GM12878 (cell line): ENCODE measurements at regions not wholly inside any gene's neighbourhood (a gene's known extent, or its start where the extent isn't known, plus 50 kb on each side); places are given as distances from the start of the nearest gene placed in this dataset.

Experiments used
- ATAC-seq: fragments of 200-7000 bp; cut with Tn5 transposase; 3 replicates; pipeline ENCODE4 v1.9.1; 2020; ENCODE audit warnings: mild to moderate bottlenecking, moderate library complexity
- BruUV-seq: library from RNA; stranded (reverse); fragments of 400-500 nt; replicated peaks from 2 replicates; lab custom pipeline; 2021; lab: Mats Ljungman, UMichigan
- CTCF ChIA-PET: fragments of 300-600 bp; sonication (Branson Sonifier 250); formaldehyde crosslinking; extraction: SDS; loops from one replicate; lab custom pipeline; 2021; ENCODE audit warnings: inconsistent platforms; lab: Yijun Ruan, JAX
- POLR2A ChIA-PET: fragments of 350-600 bp; formaldehyde crosslinking; extraction: SDS; loops from one replicate; lab custom pipeline; 2021; ENCODE audit warnings: inconsistent platforms; lab: Charles Lee
- RAD21 ChIA-PET: fragments of 300-600 bp; sonication (Branson Sonifier 250); formaldehyde crosslinking; loops from one replicate; lab custom pipeline; 2023; ENCODE audit warnings: antibody characterized with exemption; ENCODE audit not compliant: unreplicated experiment; lab: Charles Lee
- SMC1A ChIA-PET: fragments of 300-600 bp; sonication (Branson Sonifier 250); formaldehyde crosslinking; loops from one replicate; lab custom pipeline; 2023; ENCODE audit not compliant: unreplicated experiment, uncharacterized antibody; lab: Charles Lee
- DNase-seq: peaks from one replicate; pipeline ENCODE4 v3.0.0-alpha.2; 2011; ENCODE audit warnings: low read depth, low spot score
- FAIRE-seq: peaks from 3 replicates; lab custom pipeline; 2011; peaks lifted over from hg19 to GRCh38; lab: Jason Lieb, UNC
- H2AFZ ChIP-seq: 2 replicates; pipeline ENCODE4 v1.6.0; 2011; ENCODE audit warnings: low read depth, low read length, control low read depth; ENCODE audit not compliant: control insufficient read depth
- H3K27ac ChIP-seq: 2 replicates; pipeline ENCODE4 v1.5.1; 2011; ENCODE audit warnings: control low read depth; ENCODE audit not compliant: control insufficient read depth, insufficient read depth
- H3K27me3 ChIP-seq, 2 experiments: replicated peaks in 1 of 2; 2 replicates each; pipeline versions ENCODE4 v1.6.0 to v1.6.1; 2011; ENCODE audit warnings: low read length in 1 of 2; ENCODE audit not compliant: control insufficient read depth in 2 of 2, insufficient read depth in 2 of 2
- H3K36me3 ChIP-seq, 2 experiments: 2 replicates each; pipeline ENCODE4 v1.5.1; 2011; ENCODE audit warnings: low read length in 1 of 2; ENCODE audit not compliant: control insufficient read depth in 2 of 2, insufficient read depth in 2 of 2
- H3K4me1 ChIP-seq: 2 replicates; pipeline ENCODE4 v1.6.1; 2011; ENCODE audit warnings: mild to moderate bottlenecking, low read length, moderate library complexity, mixed read lengths; ENCODE audit not compliant: control insufficient read depth, insufficient read depth
- H3K4me2 ChIP-seq: 2 replicates; pipeline ENCODE4 v1.6.0; 2011; ENCODE audit warnings: control low read depth; ENCODE audit not compliant: control insufficient read depth, insufficient read depth
- H3K4me3 ChIP-seq: fragments of 200-600 bp; sonication (generic); 2 replicates; pipeline ENCODE4 v1.5.1; 2016
- H3K79me2 ChIP-seq: 2 replicates; pipeline ENCODE4 v1.6.0; 2011; ENCODE audit warnings: low read length; ENCODE audit not compliant: control insufficient read depth, insufficient read depth
- H3K9ac ChIP-seq: 2 replicates; pipeline ENCODE4 v1.8.0; 2011; ENCODE audit warnings: low read length, control low read depth, mixed read lengths; ENCODE audit not compliant: control insufficient read depth, insufficient read depth
- H3K9me3 ChIP-seq: replicated peaks from 3 replicates; pipeline ENCODE4 v1.5.1; 2011; ENCODE audit warnings: mild to moderate bottlenecking, low read length; ENCODE audit not compliant: control insufficient read depth, insufficient read depth
- H4K20me1 ChIP-seq: 2 replicates; pipeline ENCODE4 v1.6.0; 2011; ENCODE audit not compliant: control insufficient read depth, insufficient read depth
- SIX5 ChIP-seq: IDR thresholded peaks from 2 replicates; pipeline ENCODE4 v1.6.1; 2011; ENCODE audit warnings: mild to moderate bottlenecking, low read depth, low read length, moderate library complexity; ENCODE audit not compliant: severe bottlenecking
- SRF ChIP-seq, 2 experiments: IDR thresholded peaks; 2 replicates each; pipeline ENCODE4 v1.6.1; 2011; ENCODE audit warnings: low read depth in 2 of 2, low read length in 2 of 2, mild to moderate bottlenecking in 1 of 2, moderate library complexity in 1 of 2
- WGBS: methylation state at CpG from one replicate; pipeline ENCODE4 v1.1.6; 2016; ENCODE audit warnings: low lambda C conversion rate; ENCODE audit not compliant: insufficient replicate concordance, insufficient coverage; ENCODE audit errors: missing lambda C conversion rate; 5-methylcytosine and 5-hydroxymethylcytosine counted together
- in situ Hi-C: fragments of 300-500 bp; cut with MboI; formaldehyde crosslinking; loops from 9 replicates; pipeline ENCODE4 v1.14.3; 2018; ENCODE audit warnings: mixed read lengths
- intact Hi-C: fragments of 100-400 bp; cut with micrococcal nuclease; formaldehyde crosslinking; loops from one replicate; pipeline ENCODE4 v1.14.2; 2022; ENCODE audit not compliant: unreplicated experiment
- TF ChIP-seq, protein P1 (sequence below): fragments of 450-650 bp; IDR thresholded peaks from 2 replicates; pipeline ENCODE4 v1.6.1; 2017; ENCODE audit warnings: mild to moderate bottlenecking, low read depth, inconsistent platforms; ENCODE audit not compliant: poor library complexity, severe bottlenecking
- TF ChIP-seq, protein P2 (sequence below): fragments of 450-650 bp; IDR thresholded peaks from 2 replicates; pipeline ENCODE4 v1.6.1; 2016; ENCODE audit warnings: mild to moderate bottlenecking, moderate library complexity, borderline replicate concordance

DNA sequence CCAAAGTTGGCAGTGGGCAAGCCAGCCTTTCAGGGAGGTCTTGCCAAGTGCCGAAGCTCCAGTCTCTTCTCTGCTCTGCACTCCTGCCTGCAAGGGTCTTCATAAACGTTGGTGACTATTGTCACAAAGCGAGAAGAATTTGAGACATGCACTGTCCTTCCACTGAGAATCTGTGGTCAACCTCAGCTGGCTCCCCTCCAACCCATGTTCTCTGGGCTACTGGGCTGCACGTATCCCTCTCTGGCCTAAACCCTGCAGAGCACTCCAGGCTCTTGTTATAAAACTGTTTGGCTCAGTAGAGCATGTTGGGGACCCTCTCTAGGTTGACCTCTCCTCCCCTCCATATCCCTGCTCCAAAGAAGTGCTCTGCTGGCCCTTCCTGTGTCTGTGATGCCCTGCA is 260.4 kb upstream of the NFE2L3 start:
- Histone ChIP-seq H3K4me3 (no peak overlapping the region), H3K36me3 (no peaks in the 10 kb centered on the region), H2AFZ (no peak overlapping the region), H3K9me3 (no peaks in the 10 kb centered on the region), H3K4me2 (no peak overlapping the region), H3K27ac (no peak overlapping the region), H3K4me1 (peaks cover 27% of the 10 kb centered on the region), H3K27me3 (no peaks in the 10 kb centered on the region; a peak in 1 of 4 replicates), H3K9ac (no peak overlapping the region), H4K20me1 (no peaks in the 10 kb centered on the region), H3K79me2 (no peaks in the 10 kb centered on the region)
- intact Hi-C loops = loop anchor here (5.0 kb wide), 4 partner anchors 301 to 1271 kb away; partner anchors contain the start of gene SNX10
- POLR2A ChIA-PET = interaction anchor here (2.4 kb wide), 1 partner anchor 169 kb away, joined by 6 read pairs; no protein-coding TSS in a partner anchor
- ATAC-seq (no peak), FAIRE-seq (no peak), DNase-seq (no peak)
- in situ Hi-C loops = loop anchor here (5.0 to 10.0 kb wide), 4 partner anchors 306 to 773 kb away; no protein-coding TSS in a partner anchor
- CTCF ChIA-PET = interaction anchor here (1.6 to 9.8 kb wide), 8 partner anchors 169 to 776 kb away, joined by 4 to 264 read pairs (median 24); partner anchors contain the start of gene HNRNPA2B1
- SMC1A ChIA-PET = interaction anchor here (0.6 to 10.3 kb wide), 7 partner anchors 10 to 473 kb away, joined by 3 to 200 read pairs (median 6); no protein-coding TSS in a partner anchor
- 47% methylated on average over 4 of the region's 4 CpGs for WGBS
- no TSS peak for BruUV-seq
- TF ChIP-seq SIX5 = no peak
- TF ChIP-seq SRF (IDR thresholded peaks at IDR 0.05; ENCODE audit: low read depth in 2 of 2, low read length in 2 of 2) = no peak
- RAD21 ChIA-PET = interaction anchor here (1.6 to 6.8 kb wide), 5 partner anchors 16 to 478 kb away, joined by 3 to 90 read pairs (median 33); no protein-coding TSS in a partner anchor

DNA sequence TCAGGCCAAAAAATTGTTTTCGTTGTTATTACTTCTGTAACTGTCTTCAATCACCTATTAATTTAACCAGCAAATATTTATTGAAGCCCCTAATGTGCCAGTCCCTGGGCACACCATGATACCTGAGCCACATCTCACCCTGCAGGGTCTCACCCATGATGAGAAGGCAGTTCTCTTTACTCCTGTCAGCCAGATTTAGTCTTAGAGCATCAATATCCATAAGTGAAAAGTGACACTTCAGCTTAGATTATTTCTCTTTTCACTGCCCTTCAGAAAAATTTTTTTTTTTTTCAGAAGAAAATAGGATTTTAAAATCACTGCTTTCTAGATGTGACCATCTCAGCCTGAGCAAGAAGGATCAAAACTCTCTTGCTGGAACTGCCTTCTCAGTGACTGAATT is 258.6 kb upstream of the NFE2L3 start:
- intact Hi-C loops = loop anchor here (1.0 to 5.0 kb wide), 7 partner anchors 168 to 1269 kb away; partner anchors contain the start of gene SNX10
- no peak for ATAC-seq

More for the DNA sequence above, 258.6 kb upstream of the NFE2L3 start:
- TF ChIP-seq, protein P1, sequence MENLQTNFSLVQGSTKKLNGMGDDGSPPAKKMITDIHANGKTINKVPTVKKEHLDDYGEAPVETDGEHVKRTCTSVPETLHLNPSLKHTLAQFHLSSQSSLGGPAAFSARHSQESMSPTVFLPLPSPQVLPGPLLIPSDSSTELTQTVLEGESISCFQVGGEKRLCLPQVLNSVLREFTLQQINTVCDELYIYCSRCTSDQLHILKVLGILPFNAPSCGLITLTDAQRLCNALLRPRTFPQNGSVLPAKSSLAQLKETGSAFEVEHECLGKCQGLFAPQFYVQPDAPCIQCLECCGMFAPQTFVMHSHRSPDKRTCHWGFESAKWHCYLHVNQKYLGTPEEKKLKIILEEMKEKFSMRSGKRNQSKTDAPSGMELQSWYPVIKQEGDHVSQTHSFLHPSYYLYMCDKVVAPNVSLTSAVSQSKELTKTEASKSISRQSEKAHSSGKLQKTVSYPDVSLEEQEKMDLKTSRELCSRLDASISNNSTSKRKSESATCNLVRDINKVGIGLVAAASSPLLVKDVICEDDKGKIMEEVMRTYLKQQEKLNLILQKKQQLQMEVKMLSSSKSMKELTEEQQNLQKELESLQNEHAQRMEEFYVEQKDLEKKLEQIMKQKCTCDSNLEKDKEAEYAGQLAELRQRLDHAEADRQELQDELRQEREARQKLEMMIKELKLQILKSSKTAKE = no peak
- TF ChIP-seq, protein P2, sequence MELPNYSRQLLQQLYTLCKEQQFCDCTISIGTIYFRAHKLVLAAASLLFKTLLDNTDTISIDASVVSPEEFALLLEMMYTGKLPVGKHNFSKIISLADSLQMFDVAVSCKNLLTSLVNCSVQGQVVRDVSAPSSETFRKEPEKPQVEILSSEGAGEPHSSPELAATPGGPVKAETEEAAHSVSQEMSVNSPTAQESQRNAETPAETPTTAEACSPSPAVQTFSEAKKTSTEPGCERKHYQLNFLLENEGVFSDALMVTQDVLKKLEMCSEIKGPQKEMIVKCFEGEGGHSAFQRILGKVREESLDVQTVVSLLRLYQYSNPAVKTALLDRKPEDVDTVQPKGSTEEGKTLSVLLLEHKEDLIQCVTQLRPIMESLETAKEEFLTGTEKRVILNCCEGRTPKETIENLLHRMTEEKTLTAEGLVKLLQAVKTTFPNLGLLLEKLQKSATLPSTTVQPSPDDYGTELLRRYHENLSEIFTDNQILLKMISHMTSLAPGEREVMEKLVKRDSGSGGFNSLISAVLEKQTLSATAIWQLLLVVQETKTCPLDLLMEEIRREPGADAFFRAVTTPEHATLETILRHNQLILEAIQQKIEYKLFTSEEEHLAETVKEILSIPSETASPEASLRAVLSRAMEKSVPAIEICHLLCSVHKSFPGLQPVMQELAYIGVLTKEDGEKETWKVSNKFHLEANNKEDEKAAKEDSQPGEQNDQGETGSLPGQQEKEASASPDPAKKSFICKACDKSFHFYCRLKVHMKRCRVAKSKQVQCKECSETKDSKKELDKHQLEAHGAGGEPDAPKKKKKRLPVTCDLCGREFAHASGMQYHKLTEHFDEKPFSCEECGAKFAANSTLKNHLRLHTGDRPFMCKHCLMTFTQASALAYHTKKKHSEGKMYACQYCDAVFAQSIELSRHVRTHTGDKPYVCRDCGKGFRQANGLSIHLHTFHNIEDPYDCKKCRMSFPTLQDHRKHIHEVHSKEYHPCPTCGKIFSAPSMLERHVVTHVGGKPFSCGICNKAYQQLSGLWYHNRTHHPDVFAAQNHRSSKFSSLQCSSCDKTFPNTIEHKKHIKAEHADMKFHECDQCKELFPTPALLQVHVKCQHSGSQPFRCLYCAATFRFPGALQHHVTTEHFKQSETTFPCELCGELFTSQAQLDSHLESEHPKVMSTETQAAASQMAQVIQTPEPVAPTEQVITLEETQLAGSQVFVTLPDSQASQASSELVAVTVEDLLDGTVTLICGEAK = 0 out of 2 replicates have a peak, but pooled peaks have one; percentile 7
- TF ChIP-seq, all 136 proteins: peak for 1
- ChIA-PET CTCF (interaction anchor here (0.6 to 9.8 kb wide), 56 partner anchors 8 to 1267 kb away, joined by 3 to 264 read pairs (median 7); partner anchors contain the start of genes CBX3, HNRNPA2B1 and NFE2L3), SMC1A (interaction anchor here (0.6 to 10.3 kb wide), 71 partner anchors 12 to 1286 kb away, joined by 3 to 200 read pairs (median 5); no protein-coding TSS in a partner anchor), POLR2A (interaction anchor here (0.6 to 3.4 kb wide), 5 partner anchors 12 to 302 kb away, joined by 3 to 21 read pairs (median 6); no protein-coding TSS in a partner anchor), RAD21 (interaction anchor here (0.6 to 6.8 kb wide), 41 partner anchors 12 to 1268 kb away, joined by 3 to 90 read pairs (median 6); partner anchors contain the start of genes CBX3, NFE2L3 and SNX10)
- FAIRE-seq = no peak
- Histone ChIP-seq H3K9me3 (no peaks in the 10 kb centered on the region), H3K9ac (peak overlapping the region; percentile 59), H3K27me3 (no peaks in the 10 kb centered on the region; a peak in 1 of 4 replicates), H3K36me3 (no peaks in the 10 kb centered on the region), H2AFZ (peak overlapping the region; percentile 99), H3K4me2 (peak overlapping the region; percentile 92), H3K27ac (peak overlapping the region; percentile 77), H3K4me1 (peaks cover 29% of the 10 kb centered on the region), H3K79me2 (no peaks in the 10 kb centered on the region), H3K4me3 (no peak overlapping the region), H4K20me1 (no peaks in the 10 kb centered on the region)
- 78% methylated on average over 1 of the region's 1 CpG for WGBS
- no TSS peak for BruUV-seq
- no peak for DNase-seq
- in situ Hi-C loops = loop anchor here (5.0 to 10.0 kb wide), 4 partner anchors 304 to 771 kb away; no protein-coding TSS in a partner anchor
